HCT116 (cell line): ENCODE measurements at regions not wholly inside any gene's neighbourhood (a gene's known extent, or its start where the extent isn't known, plus 50 kb on each side); places are given as distances from the start of the nearest gene placed in this dataset.

Source experiments
- ATAC-seq: fragments of 200-7000 bp; cut with Tn5 transposase; 2 replicates; pipeline ENCODE4 v1.9.1; 2020; ENCODE audit warnings: mild to moderate bottlenecking, moderate library complexity
- BruUV-seq: library from RNA; stranded (reverse); fragments of 400-500 nt; replicated peaks from 2 replicates; lab custom pipeline; 2021; lab: Mats Ljungman, UMichigan
- CTCF ChIA-PET: fragments of 300-600 bp; sonication (Branson Sonifier 250); formaldehyde crosslinking; loops from one replicate; lab custom pipeline; 2021; ENCODE audit warnings: antibody characterized with exemption; lab: Charles Lee
- POLR2A ChIA-PET: fragments of 300-600, 350-600 bp; sonication (Branson Sonifier 250); formaldehyde crosslinking; loops from one replicate; lab custom pipeline; 2021; ENCODE audit warnings: antibody characterized with exemption; lab: Charles Lee
- RAD21 ChIA-PET, 2 experiments: fragments of 300-600 bp; sonication (Branson Sonifier 250); formaldehyde crosslinking; loops; one replicate each; lab custom pipeline; 2023; ENCODE audit warnings: low total read pairs in 2 of 2; ENCODE audit not compliant: uncharacterized antibody in 2 of 2, unreplicated experiment in 2 of 2, low non-redundant PET in 1 of 2; lab: Charles Lee
- DNase-seq: peaks from one replicate; pipeline ENCODE4 v3.0.0-alpha.2; 2010; ENCODE audit warnings: low read depth, low spot score
- H2AFZ ChIP-seq: fragments of 200-600 bp; shearing (Covaris generic), sonication (generic); 2 replicates; pipeline ENCODE4 v1.6.1; 2017; ENCODE audit warnings: low read depth, mixed run types, mixed read lengths, antibody characterized with exemption, low read length; ENCODE audit not compliant: poor library complexity, severe bottlenecking
- H3K27ac ChIP-seq: 2 replicates; pipeline ENCODE4 v1.5.1; 2012; ENCODE audit warnings: low read depth, low read length
- H3K27me3 ChIP-seq: fragments of 200-600 bp; sonication (generic); 2 replicates; pipeline ENCODE4 v1.6.1; 2016; ENCODE audit warnings: mixed run types, low read length, mixed read lengths; ENCODE audit not compliant: insufficient read depth
- H3K36me3 ChIP-seq, 2 experiments: fragments of 200-500 bp in 1 of 2; fragments of 200-600 bp in 1 of 2; sonication (Bioruptor generic) in 1 of 2; sonication (generic) in 1 of 2; 2 replicates each; pipeline versions ENCODE4 v1.5.1 to v1.6.1; 2014 to 2016; ENCODE audit warnings: low read length in 2 of 2, inconsistent platforms in 1 of 2, mixed read lengths in 1 of 2, mixed run types in 1 of 2; ENCODE audit not compliant: insufficient read depth in 2 of 2, control insufficient read depth in 1 of 2
- H3K4me1 ChIP-seq, 2 experiments: fragments of 200-600 bp in 1 of 2; sonication (generic) in 1 of 2; 2 replicates each; pipeline versions ENCODE4 v1.5.1 to v1.6.1; 2012 to 2017; ENCODE audit warnings: low read length in 2 of 2, inconsistent platforms in 1 of 2, mild to moderate bottlenecking in 1 of 2, mixed read lengths in 1 of 2, mixed run types in 1 of 2, moderate library complexity in 1 of 2; ENCODE audit not compliant: insufficient read depth in 2 of 2, control insufficient read depth in 1 of 2
- H3K4me2 ChIP-seq: fragments of 200-600 bp; sonication (generic); 2 replicates; pipeline ENCODE4 v1.6.1; 2017; ENCODE audit warnings: mixed run types, low read length, mixed read lengths
- H3K4me3 ChIP-seq, 2 experiments: fragments of 200-600 bp in 1 of 2; sonication (generic) in 1 of 2; replicated peaks in 1 of 2; 2 replicates each; pipeline ENCODE4 v1.5.1; 2011 to 2016; ENCODE audit warnings: low read length in 2 of 2, control low read depth in 1 of 2, low read depth in 1 of 2, mild to moderate bottlenecking in 1 of 2, mixed read lengths in 1 of 2, mixed run types in 1 of 2
- H3K79me2 ChIP-seq: fragments of 200-600 bp; sonication (generic); 2 replicates; pipeline ENCODE4 v1.6.1; 2017; ENCODE audit warnings: mild to moderate bottlenecking, mixed run types, low read length, moderate library complexity, mixed read lengths; ENCODE audit not compliant: insufficient read depth
- H3K9ac ChIP-seq: fragments of 200-600 bp; sonication (generic); 2 replicates; pipeline ENCODE4 v1.6.1; 2016; ENCODE audit warnings: low read length, mixed read lengths
- H3K9me2 ChIP-seq: fragments of 200-600 bp; sonication (generic), shearing (Covaris generic); 2 replicates; pipeline ENCODE4 v1.6.1; 2017; ENCODE audit warnings: mixed run types, mild to moderate bottlenecking, moderate library complexity; ENCODE audit not compliant: insufficient read depth
- H3K9me3 ChIP-seq, 2 experiments: fragments of 200-500 bp in 1 of 2; fragments of 200-600 bp in 1 of 2; sonication (Bioruptor generic) in 1 of 2; sonication (generic) in 1 of 2; 2 replicates each; pipeline ENCODE4 v1.6.1; 2014 to 2017; ENCODE audit warnings: low read length in 2 of 2, mixed read lengths in 2 of 2, inconsistent platforms in 1 of 2, low read depth in 1 of 2, mild to moderate bottlenecking in 1 of 2, mixed run types in 1 of 2, moderate library complexity in 1 of 2; ENCODE audit not compliant: control insufficient read depth in 1 of 2, insufficient read depth in 1 of 2
- H4K20me1 ChIP-seq: fragments of 200-600 bp; sonication (generic), shearing (Covaris generic); 2 replicates; pipeline ENCODE4 v1.6.1; 2017; ENCODE audit warnings: mixed run types, mild to moderate bottlenecking, moderate library complexity; ENCODE audit not compliant: insufficient read depth
- ATF3 ChIP-seq: IDR thresholded peaks from 2 replicates; pipeline ENCODE4 v1.6.1; 2012
- CEBPB ChIP-seq: IDR thresholded peaks from 2 replicates; pipeline ENCODE4 v1.6.1; 2012; ENCODE audit warnings: low read depth
- CTCF ChIP-seq, 3 experiments: fragments of 200-600 bp in 1 of 3; sonication (generic) in 1 of 3; IDR thresholded peaks in 2 of 3; conservative IDR thresholded peaks in 1 of 3; 2 replicates each; pipeline ENCODE4 v1.5.1; 2012 to 2017; ENCODE audit warnings: low read depth in 2 of 3, low read length in 2 of 3, antibody characterized with exemption in 1 of 3, borderline replicate concordance in 1 of 3, control low read depth in 1 of 3, mild to moderate bottlenecking in 1 of 3, mixed read lengths in 1 of 3, mixed run types in 1 of 3, moderate library complexity in 1 of 3; ENCODE audit not compliant: insufficient read depth in 1 of 3
- EZH2 ChIP-seq: fragments of 200-600 bp; sonication (generic); IDR thresholded peaks from 2 replicates; pipeline ENCODE4 v1.6.1; 2017; ENCODE audit warnings: antibody characterized with exemption, mixed run types
- FOSL1 ChIP-seq: IDR thresholded peaks from 2 replicates; pipeline ENCODE4 v1.6.1; 2012; ENCODE audit warnings: low read depth
- MAX ChIP-seq: IDR thresholded peaks from 2 replicates; pipeline ENCODE4 v1.6.1; 2012
- RAD21 ChIP-seq: IDR thresholded peaks from 2 replicates; pipeline ENCODE4 v1.6.1; 2012; ENCODE audit warnings: low read depth, mild to moderate bottlenecking
- SIN3A ChIP-seq: IDR thresholded peaks from 2 replicates; pipeline ENCODE4 v1.6.1; 2012; ENCODE audit warnings: low read depth
- TCF7L2 ChIP-seq: IDR thresholded peaks from 2 replicates; pipeline ENCODE4 v1.7.0; 2011; ENCODE audit warnings: borderline replicate concordance, inconsistent platforms; ENCODE audit not compliant: insufficient read depth, insufficient read length; ENCODE audit errors: extremely low read depth
- YY1 ChIP-seq: IDR thresholded peaks from 2 replicates; pipeline ENCODE4 v1.6.1; 2011; ENCODE audit warnings: low read length, low read depth, moderate library complexity, mild to moderate bottlenecking; ENCODE audit not compliant: insufficient replicate concordance; ENCODE audit errors: extremely low read depth
- ZBTB33 ChIP-seq: IDR thresholded peaks from 2 replicates; pipeline ENCODE4 v1.6.1; 2011; ENCODE audit warnings: mild to moderate bottlenecking, low read length, moderate library complexity; ENCODE audit not compliant: insufficient replicate concordance; ENCODE audit errors: extremely low read depth
- ZFX ChIP-seq: fragments of 450-650 bp; IDR thresholded peaks from 2 replicates; pipeline ENCODE4 v1.6.1; 2017
- ZNF274 ChIP-seq: fragments of 200-500 bp; sonication (Bioruptor generic); IDR thresholded peaks from 2 replicates; pipeline ENCODE4 v1.6.1; 2014; ENCODE audit warnings: mild to moderate bottlenecking, low read depth, low read length, inconsistent platforms
- intact Hi-C: fragments of 100-400 bp; cut with micrococcal nuclease; formaldehyde crosslinking; loops from 2 replicates; pipeline ENCODE4 v1.10.0; 2022

- DNase-seq = no peak
- POLR2A ChIA-PET = no interaction called here
- no peak for ATAC-seq
- intact Hi-C loops = no loop called here
- Histone ChIP-seq H3K27me3 (peaks cover 13% of the 10 kb centered on the region; the same call in 1 of the 2 replicates), H3K27ac (peak overlapping the region; percentile 61), H3K4me1 (peaks cover 40 to 67% of the 10 kb centered on the region in 2 experiments), H4K20me1 (no peaks in the 10 kb centered on the region), H3K36me3 (no peaks in the 10 kb centered on the region), H2AFZ (no peak overlapping the region), H3K9ac (no peak overlapping the region), H3K4me2 (no peak overlapping the region), H3K4me3 (no peak overlapping the region), H3K9me3 (no peaks in the 10 kb centered on the region), H3K9me2 (no peaks in the 10 kb centered on the region), H3K79me2 (no peaks in the 10 kb centered on the region)
- CTCF ChIA-PET = no interaction called here
- TF ChIP-seq CTCF (IDR thresholded peaks at IDR 0.05 in 2 of 3, conservative IDR thresholded peaks at IDR 0.05 in 1 of 3; ENCODE audit: borderline replicate concordance in 1 of 3, insufficient read depth in 1 of 3, low read depth in 2 of 3, low read length in 2 of 3) (no peak), TCF7L2 (no peak), YY1 (no peak), RAD21 (no peak), CEBPB (no peak), FOSL1 (no peak), ATF3 (no peak), ZFX (no peak), MAX (no peak), SIN3A (no peak), ZBTB33 (no peak), ZNF274 (no peak), EZH2 (no peak)
- RAD21 ChIA-PET = no interaction called here
- BruUV-seq = no TSS peak
Observed at GRCh38 chr5:175347931-175348330, 96.1 kb downstream of the DRD1 start.
